H1 (cell line): ENCODE measurements at regions not wholly inside any gene's neighbourhood (a gene's known extent, or its start where the extent isn't known, plus 50 kb on each side); places are given as distances from the start of the nearest gene placed in this dataset.

Experiments
- BRCA1 ChIP-seq: IDR thresholded peaks from 2 replicates; pipeline ENCODE4 v1.6.1; 2012; ENCODE audit warnings: low read depth, low read length, improper control_type of control experiment
- CBX8 ChIP-seq: fragments of 300-800, 300-1000 bp; sonication (generic); IDR thresholded peaks from 2 replicates; pipeline ENCODE4 v1.7.1; 2016; ENCODE audit warnings: low read depth, low read length, borderline replicate concordance
- CHD2 ChIP-seq: IDR thresholded peaks from 2 replicates; pipeline ENCODE4 v1.6.1; 2012; ENCODE audit warnings: low read length, improper control_type of control experiment
- CREB1 ChIP-seq: IDR thresholded peaks from 2 replicates; pipeline ENCODE4 v1.6.1; 2012; ENCODE audit warnings: inconsistent platforms
- CTBP2 ChIP-seq: IDR thresholded peaks from 2 replicates; pipeline ENCODE4 v1.7.0; 2011; ENCODE audit warnings: borderline replicate concordance, mild to moderate bottlenecking, moderate library complexity, mixed read lengths, low read length; ENCODE audit not compliant: insufficient read depth, insufficient read length
- KDM4A ChIP-seq: IDR thresholded peaks from one replicate; pipeline ENCODE4 v1.7.1; 2012; ENCODE audit warnings: low read depth, mild to moderate bottlenecking, moderate library complexity, low read length, inconsistent platforms; ENCODE audit not compliant: severe bottlenecking
- MAFK ChIP-seq: IDR thresholded peaks from 2 replicates; pipeline ENCODE4 v1.6.1; 2012; ENCODE audit warnings: low read depth, mild to moderate bottlenecking, improper control_type of control experiment, low read length
- RNF2 ChIP-seq: fragments of 200-900, 300-1000 bp; sonication (generic); IDR thresholded peaks from 2 replicates; pipeline ENCODE4 v1.7.1; 2016; ENCODE audit warnings: borderline replicate concordance, low read depth, mild to moderate bottlenecking, antibody characterized with exemption, low read length; ENCODE audit not compliant: poor library complexity, severe bottlenecking; ENCODE audit errors: missing control alignments
- SP2 ChIP-seq: IDR thresholded peaks from 2 replicates; pipeline ENCODE4 v1.6.1; 2012; ENCODE audit warnings: mild to moderate bottlenecking, low read length, inconsistent platforms
- TAF7 ChIP-seq: optimal IDR thresholded peaks from 2 replicates; pipeline ENCODE3; 2011; ENCODE audit warnings: low read depth, mild to moderate bottlenecking, inconsistent platforms, low read length, moderate library complexity, borderline replicate concordance

DNA sequence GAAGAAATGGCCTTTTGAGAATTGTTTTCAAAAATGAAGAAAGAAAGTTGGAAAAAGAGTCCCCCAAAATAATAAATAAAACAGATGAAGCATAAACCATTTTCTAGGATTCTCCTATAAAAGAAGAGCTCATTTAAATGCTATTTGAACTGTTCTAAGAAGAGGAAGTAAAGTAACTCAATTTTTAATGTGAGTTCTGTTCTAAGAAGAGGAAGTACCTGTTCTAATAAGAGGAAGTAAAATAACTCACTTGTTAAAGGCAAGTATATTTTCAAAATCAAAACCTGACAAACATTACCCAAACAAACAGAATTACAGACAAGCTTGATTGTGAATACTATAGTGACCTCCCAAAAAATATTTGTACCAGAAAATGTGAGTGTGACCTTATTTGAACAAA, 1326.3 kb downstream of the C4orf33 start (continued):
- TF ChIP-seq KDM4A (no peak), BRCA1 (no peak), RNF2 (no peak), CBX8 (no peak), TAF7 (no peak), SP2 (no peak), CTBP2 (no peak), CREB1 (no peak), MAFK (no peak), CHD2 (no peak)
